Stimulated activated CD4-positive, alpha-beta T cell treated with anti-CD3 and anti-CD28 coated beads, TNF-alpha, amount 100 ng/mL, for 48 hours (primary cell): ENCODE measurements at regions not wholly inside any gene's neighbourhood (a gene's known extent, or its start where the extent isn't known, plus 50 kb on each side); places are given as distances from the start of the nearest gene placed in this dataset.
"Not testable (repeated sequence)": the region's sequence is repeated elsewhere in the genome, so short reads cannot be mapped to it uniquely, and the experiment has no call there.

Experiments used
- DNase-seq, 3 donors: peaks; one replicate each; pipeline ENCODE4 v3.0.0-alpha.2; 2020; ENCODE audit warnings: low read depth in 3 of 3

DNA sequence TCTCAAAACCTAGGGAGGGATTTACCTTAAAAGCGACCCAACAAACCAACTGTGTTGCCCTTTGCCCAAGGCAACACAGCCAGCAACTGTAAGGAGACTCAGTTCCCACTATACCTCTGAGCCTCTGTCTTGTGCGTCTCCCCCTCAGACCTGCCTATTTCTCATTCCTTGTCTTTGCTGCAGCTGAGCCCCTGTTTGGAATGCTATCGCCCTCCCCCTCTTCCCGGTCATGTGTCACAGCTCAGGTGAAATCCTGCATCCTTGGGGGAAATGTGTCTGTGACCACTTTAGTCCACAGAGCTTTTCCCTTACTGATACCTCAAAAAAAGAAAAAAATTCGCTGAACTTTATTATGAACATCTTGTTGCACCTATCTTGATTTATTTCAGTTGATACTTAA lies 52.0 kb upstream of the LRIG1 start:
- DNase-seq, result no peak

GRCh38 chr3:66553441-66554113 lies 52.8 kb upstream of the LRIG1 start:
- DNase-seq, result no peak

DNA sequence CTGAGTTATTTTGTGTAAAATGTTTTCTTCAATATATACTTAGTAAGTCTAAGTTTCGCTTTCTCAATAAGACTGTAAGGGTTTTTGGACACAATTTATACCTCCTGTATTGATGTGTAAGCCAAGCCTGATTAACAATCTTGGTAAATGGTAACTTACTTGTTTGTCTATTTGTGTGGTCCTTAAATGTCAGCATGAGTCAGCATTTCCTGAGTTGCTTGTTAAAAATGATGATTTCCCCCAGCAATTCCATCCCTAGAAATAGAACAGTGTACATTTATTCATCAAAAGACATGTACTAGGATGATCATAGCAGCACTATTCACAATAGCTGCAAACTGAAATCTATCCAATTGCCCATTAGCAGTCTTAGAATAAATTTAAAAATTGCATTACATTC lies 53.4 kb upstream of the LRIG1 start:
- no peak for DNase-seq

DNA sequence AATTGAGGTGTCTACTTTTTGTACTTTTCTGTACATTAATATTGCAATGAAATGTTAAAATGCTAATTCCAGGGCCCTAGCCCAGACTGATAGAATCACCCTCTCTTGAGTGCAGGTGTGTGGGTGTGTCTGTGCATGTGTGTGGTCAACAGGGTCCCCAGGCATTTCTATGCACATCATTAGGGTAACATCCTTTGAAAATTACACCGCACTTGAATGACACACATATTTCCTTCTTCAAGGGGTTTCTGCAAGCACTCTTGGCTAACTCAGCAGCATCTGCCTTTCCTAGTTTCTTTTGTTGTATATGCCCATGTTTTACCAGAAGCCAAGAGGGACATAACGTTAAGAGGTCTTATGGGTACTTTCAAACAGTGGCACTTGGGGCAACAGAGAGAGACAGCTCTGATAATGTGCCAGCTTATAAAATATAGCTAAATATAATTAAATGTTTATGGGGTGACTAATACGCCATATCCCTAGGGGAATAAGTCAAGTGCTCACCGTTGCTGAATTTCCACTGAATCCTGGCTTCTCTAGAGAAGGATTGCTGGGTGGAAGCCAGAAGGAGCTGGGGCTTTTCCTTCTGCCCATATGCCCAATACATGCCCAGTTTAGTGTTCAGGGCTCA lies 54.5 kb upstream of the LRIG1 start:
- DNase-seq, result no peak

DNA sequence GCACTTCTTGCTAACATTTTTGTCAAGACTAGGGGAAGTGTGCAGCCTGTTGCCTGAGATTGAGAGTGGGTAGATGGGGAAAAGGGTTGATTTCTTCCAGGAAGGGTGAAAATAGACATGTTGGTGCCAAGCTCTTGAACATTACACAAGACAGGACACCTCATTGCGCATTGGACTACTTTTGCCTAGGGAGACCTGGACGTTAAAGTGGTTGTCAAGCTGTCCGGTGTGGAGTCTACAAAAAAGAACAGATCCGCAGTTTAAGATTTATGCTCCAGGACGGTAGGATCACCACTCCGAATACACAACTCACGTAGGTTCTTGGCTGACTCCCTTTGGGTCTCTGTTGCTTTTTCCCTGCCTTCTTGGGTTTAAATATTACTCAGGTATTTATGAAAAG lies 56.3 kb upstream of the LRIG1 start:
- DNase-seq, result no peak

DNA sequence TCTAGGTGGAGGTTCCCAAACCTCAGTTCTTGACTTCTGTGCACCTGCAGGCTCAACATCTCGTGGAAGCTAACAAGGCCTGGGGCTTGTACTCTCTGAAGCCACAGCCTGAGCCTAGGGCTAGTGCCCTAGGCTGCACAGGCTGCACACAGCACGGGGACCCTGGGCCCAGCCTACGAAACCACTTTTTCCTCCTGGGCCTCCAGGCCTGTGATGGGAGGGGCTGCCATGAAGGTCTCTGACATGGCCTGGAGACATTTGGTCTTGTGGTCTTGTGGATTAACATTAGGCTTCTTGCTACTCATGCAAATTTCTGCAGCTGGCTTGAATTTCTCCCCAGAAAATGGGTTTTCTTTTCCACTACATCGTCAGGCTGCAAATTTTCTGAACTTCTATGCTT lies 59.1 kb upstream of the LRIG1 start:
- DNase-seq, result not testable (repeated sequence)

DNA sequence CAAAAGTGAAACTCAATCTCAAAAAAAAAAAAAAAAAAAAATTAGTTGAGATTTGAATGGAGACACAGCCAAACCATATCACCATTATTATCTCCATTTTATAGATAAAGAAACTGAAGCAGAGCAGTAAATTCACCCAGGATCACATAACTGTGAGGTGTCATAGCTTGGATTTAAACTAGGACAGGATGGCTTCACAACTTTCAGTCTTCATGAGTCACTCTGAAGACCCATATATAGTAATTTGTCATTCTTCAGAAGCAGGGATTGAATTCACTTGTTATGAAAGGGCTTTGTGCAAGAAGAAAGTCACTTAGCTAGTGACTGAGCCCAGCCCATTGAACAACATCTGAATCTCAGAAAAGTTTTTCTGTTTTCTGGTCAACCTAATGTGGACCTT lies 60.5 kb upstream of the LRIG1 start:
- DNase-seq, result no peak

GRCh38 chr3:66565301-66565700 lies 64.5 kb upstream of the LRIG1 start:
- no peak for DNase-seq

DNA sequence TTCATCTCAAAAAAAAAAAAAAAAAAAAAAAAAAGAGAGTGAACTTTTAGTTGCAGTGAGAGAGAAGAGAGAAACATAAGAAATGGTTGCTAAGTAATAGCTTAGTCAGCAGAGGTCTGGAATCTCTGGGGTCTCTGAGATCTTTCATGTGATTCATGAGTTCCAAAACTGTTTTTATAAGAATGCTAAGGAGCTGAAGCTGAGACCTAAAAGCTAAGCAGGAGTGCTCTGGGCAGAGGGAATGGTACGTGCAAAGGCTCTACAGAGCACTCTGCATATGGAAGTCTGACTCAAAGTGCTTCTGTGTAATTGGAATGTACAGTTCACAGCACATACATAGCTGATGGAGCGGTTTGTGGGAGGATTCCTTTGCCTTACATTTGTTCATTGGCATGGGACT lies 66.3 kb upstream of the LRIG1 start:
- DNase-seq, result no peak

- DNase-seq, result no peak
These were observed 71.4 kb upstream of the LRIG1 start for GRCh38 chr3:66572090-66572675.

DNA sequence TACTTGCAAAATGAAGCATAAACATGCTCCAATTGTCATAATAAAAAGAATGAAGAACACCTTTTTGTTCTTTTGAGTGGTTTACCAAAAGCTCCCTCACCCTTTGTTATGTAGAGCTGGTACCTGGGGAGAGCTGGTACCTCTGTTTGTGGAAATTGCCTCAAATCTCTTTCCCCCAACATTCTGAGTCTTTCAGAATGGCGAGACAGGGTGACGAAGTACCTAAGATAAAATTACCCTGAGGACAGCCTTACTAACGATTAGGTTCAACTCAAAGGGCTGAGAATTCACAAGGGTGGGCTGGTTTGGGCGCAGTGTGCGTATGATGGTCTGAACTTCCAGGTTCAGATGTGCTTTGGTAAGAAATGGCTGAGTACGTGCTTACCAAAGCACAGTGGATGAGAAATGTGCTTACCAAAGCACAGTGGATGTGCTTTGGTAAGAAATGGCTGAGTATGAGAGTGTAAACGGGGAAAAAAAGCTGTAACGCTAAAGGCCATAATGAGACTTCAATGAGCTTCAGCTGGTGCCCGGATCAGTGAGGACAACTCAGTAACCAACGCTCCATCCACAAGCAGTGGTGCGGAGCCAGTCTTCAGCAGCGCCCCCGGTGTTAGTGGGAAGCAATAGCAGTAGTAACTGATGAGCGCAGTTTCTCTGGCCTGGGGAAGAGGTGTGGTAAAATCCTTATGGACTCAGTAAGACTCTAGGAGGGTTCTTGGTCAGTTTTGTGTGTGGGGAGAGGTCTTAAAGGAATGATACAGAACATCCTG lies 72.3 kb upstream of the LRIG1 start:
- peak in 1 of 3 donors; percentile 9 for DNase-seq

DNA sequence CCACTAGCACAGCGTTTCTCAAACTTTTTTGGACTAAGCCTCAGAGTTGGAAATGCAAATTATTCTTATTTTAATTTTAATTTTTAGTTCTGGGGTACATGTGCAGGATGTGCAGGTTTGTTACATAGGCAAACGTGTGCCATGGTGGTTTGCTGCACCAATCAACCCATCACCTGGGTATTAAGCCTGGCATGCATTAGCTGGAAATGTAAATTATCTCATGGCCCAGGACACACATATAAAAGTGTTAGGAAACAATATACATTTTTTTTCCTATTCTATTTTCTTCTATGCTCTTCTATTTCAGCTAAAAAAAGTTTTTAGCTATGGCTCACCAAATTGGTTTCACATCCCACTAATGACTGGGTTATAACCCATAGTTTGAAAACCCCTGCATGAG lies 73.3 kb upstream of the LRIG1 start:
- no peak for DNase-seq

GRCh38 chr3:66577426-66578203 lies 76.8 kb upstream of the LRIG1 start:
- no peak for DNase-seq

DNA sequence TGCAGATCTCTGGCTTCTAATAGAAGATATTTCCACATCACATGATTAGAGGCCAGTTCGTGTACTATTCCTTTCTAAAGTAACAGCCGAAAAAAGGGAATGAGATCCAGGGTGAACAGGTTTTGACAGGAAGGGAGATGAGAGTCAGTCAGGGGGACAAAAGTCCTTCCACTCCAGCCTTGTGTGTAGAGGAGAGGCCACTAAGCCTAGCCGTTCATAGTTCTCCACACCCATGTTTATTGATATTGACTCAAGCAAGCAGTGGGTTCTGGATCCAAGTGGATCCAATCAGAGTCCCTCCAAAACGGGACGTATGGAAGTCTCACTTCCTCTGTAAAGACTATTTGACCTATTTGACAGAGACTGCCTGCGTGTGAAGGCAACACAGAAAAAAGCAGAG lies 80.4 kb upstream of the LRIG1 start:
- no peak for DNase-seq

- peak; percentile 4 to 17 (median 9) for DNase-seq
These were observed 82.0 kb upstream of the LRIG1 start for GRCh38 chr3:66582721-66583423.

DNA sequence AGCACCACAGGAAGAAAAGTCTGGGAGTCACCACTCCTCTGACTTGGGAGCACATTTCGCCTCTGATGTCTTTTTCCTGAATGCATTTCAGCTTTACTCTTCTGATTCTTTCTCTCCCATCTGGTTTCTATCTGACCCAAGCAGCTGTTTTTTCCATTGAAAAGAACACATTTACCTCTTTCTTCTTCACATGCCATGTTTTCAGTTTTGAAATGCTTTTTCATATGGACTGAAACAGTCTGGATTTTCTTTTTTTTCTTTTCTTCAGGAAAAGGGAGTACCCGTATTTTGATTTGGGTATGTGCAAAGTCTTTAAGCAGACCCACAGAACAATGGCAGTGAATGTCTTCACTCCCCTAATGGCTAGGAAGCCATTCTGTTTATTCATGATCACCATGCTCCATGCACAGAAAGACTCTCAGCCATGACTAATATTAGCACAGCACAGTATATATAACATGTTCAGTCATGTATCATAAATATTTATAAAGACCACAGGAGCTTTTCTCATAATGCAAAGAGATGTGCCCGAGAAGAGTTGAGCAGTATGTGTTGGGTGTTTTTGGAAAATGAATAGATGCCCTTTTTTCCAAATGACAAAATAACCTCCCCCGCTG lies 82.7 kb upstream of the LRIG1 start:
- DNase-seq, result no peak

DNA sequence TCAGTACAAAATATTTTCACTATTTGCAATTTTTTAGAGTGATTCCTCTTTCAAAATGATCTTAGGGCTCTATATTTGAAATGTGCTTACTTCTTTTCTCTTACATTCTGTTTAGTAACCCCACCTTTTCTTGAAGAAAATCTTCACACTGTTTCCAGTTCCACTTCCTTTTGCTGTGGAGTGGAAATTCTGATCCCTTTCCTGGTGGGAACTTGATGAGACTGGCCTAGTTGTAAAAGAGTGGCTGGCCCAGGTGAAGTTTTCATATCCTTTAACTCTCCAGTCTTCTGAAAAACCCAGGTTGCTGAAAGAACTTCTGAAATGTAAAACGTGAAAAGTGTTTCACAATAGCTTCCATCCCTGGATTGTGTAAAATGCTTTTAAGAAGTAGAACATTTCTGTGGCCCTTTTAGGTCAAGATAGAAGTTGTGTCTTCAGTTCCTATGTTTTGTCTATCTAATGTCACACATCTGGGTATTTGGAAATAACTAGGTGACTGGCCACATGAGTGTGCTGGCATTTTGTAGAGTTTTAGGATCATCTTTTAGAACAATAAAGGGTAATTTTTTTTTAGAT lies 84.8 kb upstream of the LRIG1 start:
- DNase-seq, result no peak

DNA sequence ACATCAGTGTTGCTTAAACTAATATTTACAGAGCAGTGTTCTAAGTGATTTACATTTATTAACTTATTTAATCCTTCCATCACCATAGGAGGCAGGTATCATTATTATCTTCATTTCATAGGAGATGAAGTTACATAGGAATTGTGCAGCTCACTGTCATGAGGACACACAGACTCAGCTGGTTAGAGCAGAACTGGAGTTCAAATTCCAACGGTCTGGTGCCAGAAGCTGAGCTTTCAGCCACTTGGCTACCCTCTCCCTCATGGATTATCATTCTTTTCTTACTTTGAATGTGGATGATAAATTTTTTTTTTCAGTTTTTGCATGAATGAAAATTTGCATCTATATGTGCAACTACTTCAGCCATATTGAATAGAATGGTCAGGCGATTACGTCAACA lies 86.0 kb upstream of the LRIG1 start:
- DNase-seq, result no peak

- DNase-seq, result no peak
These were observed 87.6 kb upstream of the LRIG1 start for GRCh38 chr3:66588340-66588847.
